Thoracic aorta (tissue), 2 donors: ENCODE measurements at regions not wholly inside any gene's neighbourhood (a gene's known extent, or its start where the extent isn't known, plus 50 kb on each side); places are given as distances from the start of the nearest gene placed in this dataset.

ENCODE experiments used
- ATAC-seq: fragments of 150-250 bp; one replicate; pipeline ENCODE4 v1.8.0; 2017; ENCODE audit warnings: low read depth; ENCODE audit not compliant: insufficient number of reproducible peaks, low FRiP score
- DNase-seq: peaks from one replicate; pipeline ENCODE4 v3.0.0-alpha.2; 2020; ENCODE audit warnings: low spot score
- H3K27ac ChIP-seq, 2 donors: fragments of 200-600 bp; sonication (generic); 1 replicate in 1 of 2; 2 replicates in 1 of 2; pipeline ENCODE4 v1.5.1; 2016; ENCODE audit warnings: mild to moderate bottlenecking in 2 of 2, moderate library complexity in 2 of 2
- H3K27me3 ChIP-seq: fragments of 200-600 bp; sonication (generic); replicated peaks from 2 replicates; pipeline ENCODE4 v1.6.0; 2016; ENCODE audit warnings: mild to moderate bottlenecking; ENCODE audit not compliant: insufficient read depth
- H3K36me3 ChIP-seq: fragments of 200-600 bp; sonication (generic); one replicate; pipeline ENCODE4 v1.5.1; 2016
- H3K4me1 ChIP-seq, 2 donors: fragments of 200-600 bp; sonication (generic); 1 replicate in 1 of 2; 2 replicates in 1 of 2; pipeline versions ENCODE4 v1.5.1 to v1.6.0; 2016; ENCODE audit warnings: low read depth in 2 of 2, mild to moderate bottlenecking in 1 of 2; ENCODE audit not compliant: control insufficient read depth in 1 of 2
- H3K4me3 ChIP-seq: fragments of 200-600 bp; sonication (generic); 2 replicates; pipeline ENCODE4 v1.5.1; 2016; ENCODE audit warnings: mild to moderate bottlenecking
- H3K9me3 ChIP-seq: fragments of 200-600 bp; sonication (generic); 2 replicates; pipeline ENCODE4 v1.5.1; 2016
- TF ChIP-seq, protein P1 (sequence below): fragments of 200-600 bp; sonication (generic); IDR thresholded peaks from one replicate; pipeline ENCODE4 v1.5.1; 2019; ENCODE audit warnings: antibody characterized with exemption

DNA sequence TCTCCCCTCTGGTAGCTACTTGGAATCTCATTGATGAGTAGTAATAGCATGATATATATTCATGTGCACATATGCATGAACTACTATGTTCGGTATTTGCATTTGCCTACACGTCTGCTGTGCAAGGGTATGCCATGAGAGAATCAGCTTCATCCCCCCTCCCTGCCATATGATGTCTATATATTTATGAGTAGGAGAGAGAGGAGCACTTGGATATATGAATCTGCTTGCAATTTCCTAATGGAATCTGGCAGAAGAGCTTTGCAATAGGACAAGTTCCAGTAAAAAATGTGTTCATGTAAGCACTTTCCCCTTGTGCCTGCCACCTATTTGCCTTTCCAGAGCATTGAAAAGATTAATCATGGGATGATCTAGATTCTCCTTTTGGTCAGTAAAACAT is 76.2 kb upstream of the BACH2 start:
- no peak overlapping the region for H3K27ac ChIP-seq
- TF ChIP-seq, protein P1, sequence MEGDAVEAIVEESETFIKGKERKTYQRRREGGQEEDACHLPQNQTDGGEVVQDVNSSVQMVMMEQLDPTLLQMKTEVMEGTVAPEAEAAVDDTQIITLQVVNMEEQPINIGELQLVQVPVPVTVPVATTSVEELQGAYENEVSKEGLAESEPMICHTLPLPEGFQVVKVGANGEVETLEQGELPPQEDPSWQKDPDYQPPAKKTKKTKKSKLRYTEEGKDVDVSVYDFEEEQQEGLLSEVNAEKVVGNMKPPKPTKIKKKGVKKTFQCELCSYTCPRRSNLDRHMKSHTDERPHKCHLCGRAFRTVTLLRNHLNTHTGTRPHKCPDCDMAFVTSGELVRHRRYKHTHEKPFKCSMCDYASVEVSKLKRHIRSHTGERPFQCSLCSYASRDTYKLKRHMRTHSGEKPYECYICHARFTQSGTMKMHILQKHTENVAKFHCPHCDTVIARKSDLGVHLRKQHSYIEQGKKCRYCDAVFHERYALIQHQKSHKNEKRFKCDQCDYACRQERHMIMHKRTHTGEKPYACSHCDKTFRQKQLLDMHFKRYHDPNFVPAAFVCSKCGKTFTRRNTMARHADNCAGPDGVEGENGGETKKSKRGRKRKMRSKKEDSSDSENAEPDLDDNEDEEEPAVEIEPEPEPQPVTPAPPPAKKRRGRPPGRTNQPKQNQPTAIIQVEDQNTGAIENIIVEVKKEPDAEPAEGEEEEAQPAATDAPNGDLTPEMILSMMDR: no peak
- no peak overlapping the region for H3K4me3 ChIP-seq
- H3K36me3 ChIP-seq: no peaks in the 10 kb centered on the region
- no peaks in the 10 kb centered on the region for H3K9me3 ChIP-seq
- DNase-seq (no peak), ATAC-seq (no peak)
- H3K4me1 ChIP-seq: peaks cover 22 to 32% of the 10 kb centered on the region in 2 donors
- no peaks in the 10 kb centered on the region for H3K27me3 ChIP-seq

DNA sequence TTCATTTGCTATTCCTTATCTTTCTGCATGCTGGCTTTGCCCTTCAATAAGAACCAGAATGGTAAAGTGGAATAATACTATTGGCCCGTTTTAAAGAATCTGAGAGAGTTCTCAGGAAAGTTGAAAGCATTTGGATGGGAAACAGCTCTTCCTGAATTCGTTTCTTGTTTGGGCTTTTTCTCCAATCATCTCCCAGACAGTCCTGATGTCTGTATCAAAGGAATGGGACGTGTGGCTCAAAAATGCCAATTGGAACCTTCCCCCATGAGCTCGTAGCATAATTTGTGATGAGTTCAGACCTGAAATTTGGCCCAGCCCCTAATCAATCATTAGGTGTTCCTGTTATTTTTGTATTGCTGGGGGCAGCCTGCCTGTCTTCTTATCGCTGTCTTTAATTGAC is 75.8 kb upstream of the BACH2 start:
- DNase-seq (no peak), ATAC-seq (no peak)
- Histone ChIP-seq H3K36me3 (no peaks in the 10 kb centered on the region), H3K27me3 (no peaks in the 10 kb centered on the region), H3K4me3 (no peak overlapping the region), H3K9me3 (no peaks in the 10 kb centered on the region), H3K27ac (no peak overlapping the region), H3K4me1 (peaks cover 22 to 32% of the 10 kb centered on the region in 2 donors)
- TF ChIP-seq, protein P1: no peak

DNA sequence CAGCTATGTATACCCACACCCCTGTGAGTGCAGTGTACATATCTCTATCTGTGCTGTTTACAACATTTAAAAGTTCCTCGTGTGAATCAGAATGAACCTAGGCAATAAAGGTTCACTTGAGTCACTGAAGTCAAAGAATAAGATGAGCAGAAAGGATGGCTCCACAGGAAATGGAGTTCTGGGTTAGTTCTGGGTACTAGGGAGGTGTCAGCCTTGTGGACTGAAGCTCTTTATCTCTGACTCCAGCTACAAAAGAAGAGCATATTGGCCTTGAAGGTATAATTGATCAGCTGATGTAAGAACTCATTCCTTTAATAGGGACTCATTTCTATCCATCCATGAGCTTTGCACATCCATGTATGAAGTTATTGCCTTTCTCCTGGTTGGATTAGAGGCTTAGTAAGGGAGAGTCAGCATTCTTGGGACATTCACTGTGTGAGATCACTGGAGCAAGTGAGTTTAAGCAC is 73.9 kb upstream of the BACH2 start:
- ATAC-seq (no peak), DNase-seq (no peak)
- TF ChIP-seq, protein P1: no peak
- Histone ChIP-seq H3K27ac (no peak overlapping the region), H3K4me3 (no peak overlapping the region), H3K27me3 (no peaks in the 10 kb centered on the region), H3K4me1 (peaks cover 14 to 23% of the 10 kb centered on the region in 2 donors), H3K9me3 (no peaks in the 10 kb centered on the region), H3K36me3 (no peaks in the 10 kb centered on the region)

DNA sequence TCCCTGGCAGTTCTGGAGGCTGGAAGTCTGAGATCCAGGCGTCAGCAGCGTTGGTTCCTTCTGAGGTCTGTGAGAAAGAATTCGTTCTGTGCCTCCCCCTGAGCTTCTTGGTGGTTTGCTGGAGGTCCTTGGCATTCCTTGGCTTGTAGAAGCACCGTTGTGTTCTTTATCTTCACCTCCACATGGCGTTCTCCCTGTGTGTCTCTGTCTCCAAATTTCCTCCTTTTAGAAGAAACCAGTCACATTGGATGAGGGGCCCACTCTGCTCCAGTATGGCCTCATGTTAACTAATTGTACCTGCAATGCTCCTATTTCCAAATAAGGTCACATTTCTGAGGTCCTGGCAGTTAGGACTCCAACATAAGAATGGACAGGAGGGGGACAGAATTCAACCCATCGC is 73.0 kb upstream of the BACH2 start:
- DNase-seq (no peak), ATAC-seq (no peak)
- TF ChIP-seq, protein P1: no peak
- Histone ChIP-seq H3K9me3 (no peaks in the 10 kb centered on the region), H3K27me3 (no peaks in the 10 kb centered on the region), H3K36me3 (no peaks in the 10 kb centered on the region), H3K27ac (peak overlapping the region; percentile 62 to 70), H3K4me3 (no peak overlapping the region), H3K4me1 (peaks cover 10 to 18% of the 10 kb centered on the region in 2 donors)

DNA sequence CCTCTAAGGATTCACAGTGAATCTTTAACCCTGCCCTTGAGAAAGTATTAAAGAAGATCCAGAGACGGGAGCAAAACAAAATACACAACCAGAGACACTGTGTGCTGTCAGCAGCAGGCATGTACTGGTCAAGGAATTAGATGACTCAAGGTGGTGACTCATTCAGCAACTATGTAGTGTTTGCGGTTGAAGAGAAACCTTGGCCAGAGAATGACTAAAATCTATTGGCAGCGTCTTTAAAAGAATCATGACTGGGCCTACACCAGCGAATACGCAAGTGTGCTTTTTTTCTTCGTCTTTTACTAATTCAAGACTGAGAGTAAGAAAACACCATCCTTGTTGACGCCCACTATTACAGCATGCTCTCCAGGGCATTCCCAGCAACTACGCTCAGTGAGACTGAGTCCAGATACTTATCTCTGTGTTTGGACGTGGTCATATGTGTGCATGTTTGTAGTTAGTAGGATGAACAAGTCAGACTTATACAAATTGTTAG is 72.4 kb upstream of the BACH2 start:
- peak; percentile 63 for DNase-seq
- no peak overlapping the region for H3K4me3 ChIP-seq
- H3K4me1 ChIP-seq: peaks cover 10 to 18% of the 10 kb centered on the region in 2 donors
- no peaks in the 10 kb centered on the region for H3K9me3 ChIP-seq
- TF ChIP-seq, protein P1: no peak
- H3K36me3 ChIP-seq: no peaks in the 10 kb centered on the region
- no peaks in the 10 kb centered on the region for H3K27me3 ChIP-seq
- H3K27ac ChIP-seq: peak overlapping the region; percentile 62 to 70
- ATAC-seq: peak; percentile 100
